HEK293 (cell line): ENCODE measurements at regions not wholly inside any gene's neighbourhood (a gene's known extent, or its start where the extent isn't known, plus 50 kb on each side); places are given as distances from the start of the nearest gene placed in this dataset.

ENCODE experiments used
- SP2 ChIP-seq: fragments of 450-650 bp; formaldehyde crosslinking; IDR thresholded peaks from 2 replicates; pipeline ENCODE4 v1.5.1; 2016; ENCODE audit warnings: missing biosample characterization, missing genetic modification characterization
- ZBTB21 ChIP-seq: fragments of 450-650 bp; formaldehyde crosslinking; IDR thresholded peaks from 2 replicates; pipeline ENCODE4 v1.5.1; 2017; ENCODE audit warnings: missing biosample characterization, missing genetic modification characterization
- ZNF16 ChIP-seq: fragments of 450-650 bp; formaldehyde crosslinking; IDR thresholded peaks from 2 replicates; pipeline ENCODE4 v1.5.1; 2016; ENCODE audit warnings: low read depth, missing biosample characterization, missing genetic modification characterization
- ZNF324 ChIP-seq: fragments of 450-650 bp; formaldehyde crosslinking; IDR thresholded peaks from 2 replicates; pipeline ENCODE4 v1.5.1; 2016; ENCODE audit warnings: missing biosample characterization, missing genetic modification characterization
- ZNF398 ChIP-seq: fragments of 450-650 bp; formaldehyde crosslinking; IDR thresholded peaks from 2 replicates; pipeline ENCODE4 v1.5.1; 2017; ENCODE audit warnings: missing biosample characterization, missing genetic modification characterization
- ZNF792 ChIP-seq: fragments of 450-650 bp; formaldehyde crosslinking; IDR thresholded peaks from 2 replicates; pipeline ENCODE4 v1.5.1; 2016; ENCODE audit warnings: missing biosample characterization, missing genetic modification characterization
- TF ChIP-seq, protein P1 (sequence below): fragments of 450-650 bp; formaldehyde crosslinking; IDR thresholded peaks from 2 replicates; pipeline ENCODE4; 2016; ENCODE audit warnings: missing biosample characterization, missing genetic modification characterization

DNA sequence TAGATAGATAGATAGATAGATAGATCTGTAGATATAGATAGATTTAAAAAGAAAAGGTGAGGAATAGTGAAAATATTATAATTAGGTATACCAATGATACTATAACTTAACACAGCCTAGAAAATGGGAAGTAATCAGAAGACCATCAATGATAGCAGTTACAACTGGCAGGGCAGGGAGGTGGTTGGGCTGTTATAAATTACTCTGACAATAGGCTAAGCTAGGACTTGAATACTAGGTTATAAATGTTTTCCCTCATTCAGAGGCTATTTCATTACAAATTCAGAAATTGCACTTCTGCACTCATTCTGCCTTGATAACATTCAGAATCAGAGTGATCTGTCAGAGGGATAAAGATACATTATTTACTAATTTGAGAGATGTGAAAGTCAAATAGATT lies 273.4 kb upstream of the PLD5 start:
- TF ChIP-seq ZNF16, result no peak
- TF ChIP-seq, protein P1, sequence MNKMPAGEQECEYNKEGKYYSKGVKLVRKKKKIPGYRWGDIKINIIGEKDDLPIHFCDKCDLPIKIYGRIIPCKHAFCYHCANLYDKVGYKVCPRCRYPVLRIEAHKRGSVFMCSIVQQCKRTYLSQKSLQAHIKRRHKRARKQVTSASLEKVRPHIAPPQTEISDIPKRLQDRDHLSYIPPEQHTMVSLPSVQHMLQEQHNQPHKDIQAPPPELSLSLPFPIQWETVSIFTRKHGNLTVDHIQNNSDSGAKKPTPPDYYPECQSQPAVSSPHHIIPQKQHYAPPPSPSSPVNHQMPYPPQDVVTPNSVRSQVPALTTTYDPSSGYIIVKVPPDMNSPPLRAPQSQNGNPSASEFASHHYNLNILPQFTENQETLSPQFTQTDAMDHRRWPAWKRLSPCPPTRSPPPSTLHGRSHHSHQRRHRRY (tag by site-specific recombination), result no peak
- no peak for TF ChIP-seq ZNF792
- TF ChIP-seq SP2, result no peak
- TF ChIP-seq ZBTB21 (tag by site-specific recombination), result no peak
- TF ChIP-seq ZNF398, result no peak
- no peak for TF ChIP-seq ZNF324
